GM21360 (cell line): ENCODE measurements at regions not wholly inside any gene's neighbourhood (a gene's known extent, or its start where the extent isn't known, plus 50 kb on each side); places are given as distances from the start of the nearest gene placed in this dataset.

Experiments used
- ATAC-seq: cut with Tn5 transposase; IDR thresholded peaks from one replicate; pipeline ENCODE4 v1.9.1; 2021; ENCODE audit warnings: mild to moderate bottlenecking, moderate library complexity; ENCODE audit not compliant: unreplicated experiment

DNA sequence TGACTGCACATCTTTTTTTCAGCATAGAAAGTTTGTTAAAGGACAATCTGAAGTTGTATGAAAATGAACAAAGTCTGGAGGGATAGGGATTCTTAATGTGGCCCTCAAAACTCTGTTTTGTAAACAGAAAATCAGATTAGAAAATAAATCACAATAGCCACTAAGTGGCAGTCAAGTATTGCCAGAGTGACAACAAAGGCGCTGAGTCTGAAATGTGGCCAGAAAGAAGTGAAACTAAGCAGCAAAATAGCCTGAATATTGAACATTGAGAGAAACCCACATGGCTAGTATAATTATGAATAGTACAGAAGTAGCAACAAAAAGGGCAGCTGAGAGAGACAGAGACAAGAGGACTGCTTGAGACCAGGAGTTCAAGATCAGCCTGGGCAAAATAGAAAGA lies 81.1 kb upstream of the CT45A1 start:
- peak; percentile 75 for ATAC-seq

DNA sequence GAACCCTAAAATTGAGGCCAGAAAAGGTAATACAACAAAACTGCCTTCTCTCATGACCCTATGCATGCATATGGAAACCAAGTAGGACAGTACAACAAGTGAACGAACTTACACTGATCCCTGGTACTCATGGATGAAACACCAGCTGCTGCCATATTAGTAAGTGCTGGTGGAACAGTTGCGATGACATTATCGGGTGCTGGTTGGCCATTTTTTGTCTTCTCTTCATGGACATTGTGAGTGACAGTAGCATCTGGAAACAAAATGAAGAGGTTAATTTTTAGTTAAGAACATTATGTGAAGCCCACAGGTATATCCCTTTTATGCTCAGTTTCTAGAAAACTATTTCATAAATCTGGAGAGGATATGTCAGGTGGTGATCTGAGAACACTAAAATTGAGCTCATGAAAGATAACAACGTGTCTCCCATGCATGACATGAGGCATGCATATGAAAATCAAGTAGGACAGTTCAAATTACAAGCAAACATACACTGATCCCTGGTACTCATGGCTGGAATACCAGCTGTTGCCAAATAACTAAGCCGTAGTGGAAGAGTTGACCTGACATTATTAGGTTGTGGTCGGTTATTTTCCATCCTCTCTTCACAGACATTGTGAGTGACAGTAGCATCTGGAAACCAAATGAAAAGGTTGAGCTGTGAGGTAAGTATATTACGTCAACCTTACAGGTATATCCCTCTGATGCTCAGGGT lies 74.2 kb upstream of the CT45A1 start:
- ATAC-seq: no peak

DNA sequence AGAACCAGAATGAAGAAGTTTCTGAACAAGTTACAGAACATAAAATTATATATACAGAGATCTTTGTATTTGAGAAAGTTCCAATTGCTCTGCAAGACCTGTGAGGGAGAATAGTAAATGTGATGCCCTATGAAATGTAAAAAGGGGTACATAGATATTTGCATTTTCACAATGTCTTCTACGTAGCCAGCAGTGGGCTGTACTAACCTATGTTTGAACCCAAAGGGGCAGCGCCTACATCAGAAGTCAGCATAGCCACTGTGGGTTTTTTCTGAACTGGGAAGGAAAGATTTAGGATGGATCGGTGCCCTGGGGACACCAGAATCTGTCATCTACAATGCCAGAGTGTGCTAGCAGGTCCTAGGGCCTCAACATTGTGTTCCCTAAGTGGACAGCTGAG lies 69.5 kb upstream of the CT45A1 start:
- ATAC-seq: no peak

DNA sequence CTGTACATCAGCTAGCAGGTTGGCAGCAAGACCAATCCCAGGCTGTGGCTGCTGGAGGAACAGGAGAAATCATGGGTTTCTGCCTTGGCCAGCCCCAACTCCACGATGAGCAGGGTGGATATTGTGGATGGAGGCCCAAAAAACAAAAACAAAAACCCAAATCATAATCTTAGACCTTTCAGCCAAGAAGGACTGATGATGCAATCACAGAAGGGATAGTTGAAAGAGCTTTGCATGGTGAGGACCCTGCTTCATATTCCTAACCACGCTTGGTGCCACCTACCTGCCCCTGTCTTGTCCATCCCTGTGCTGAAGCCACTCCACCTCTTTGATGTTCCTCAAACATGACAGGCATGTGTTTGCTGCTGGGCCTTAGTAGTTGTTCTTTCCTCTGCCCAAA lies 68.8 kb upstream of the CT45A1 start:
- no peak for ATAC-seq

DNA sequence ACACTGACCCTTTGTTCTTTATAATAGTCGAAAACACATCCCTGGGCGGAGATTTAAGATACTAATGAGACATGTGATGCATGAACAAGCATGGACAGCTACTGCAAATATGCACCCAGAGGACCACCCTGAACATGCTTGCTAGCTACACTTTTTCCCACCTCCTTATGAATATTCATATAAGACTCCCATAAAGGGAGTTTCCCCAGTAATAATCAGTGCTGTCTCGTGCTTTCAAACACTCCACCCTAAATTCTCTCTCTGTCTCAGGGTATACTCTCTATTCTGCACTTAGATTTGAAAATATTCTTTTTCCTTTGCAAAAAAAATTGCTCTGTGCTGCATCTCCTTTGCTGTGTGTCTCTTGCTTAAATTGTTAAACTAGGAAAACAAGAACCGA lies 64.4 kb upstream of the CT45A1 start:
- no peak for ATAC-seq

DNA sequence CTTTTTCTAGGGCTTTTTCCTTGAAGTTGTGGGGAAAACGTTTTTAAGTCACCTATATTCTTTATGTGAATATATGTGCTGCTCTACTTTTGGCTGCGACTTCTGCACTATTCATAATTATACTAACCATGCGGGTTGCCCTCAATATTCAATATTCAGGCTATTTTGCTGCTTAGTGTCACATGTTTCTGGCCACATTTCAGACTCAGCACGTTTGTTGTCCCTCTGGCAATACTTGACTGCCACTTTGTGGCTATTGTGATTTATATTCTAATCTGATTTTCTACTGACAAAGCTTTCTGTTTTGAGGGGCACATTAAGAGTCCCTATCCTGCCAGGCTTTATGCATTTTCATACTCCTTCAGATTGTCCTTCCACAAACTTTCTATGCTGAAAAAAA lies 63.9 kb upstream of the CT45A1 start:
- no peak for ATAC-seq

DNA sequence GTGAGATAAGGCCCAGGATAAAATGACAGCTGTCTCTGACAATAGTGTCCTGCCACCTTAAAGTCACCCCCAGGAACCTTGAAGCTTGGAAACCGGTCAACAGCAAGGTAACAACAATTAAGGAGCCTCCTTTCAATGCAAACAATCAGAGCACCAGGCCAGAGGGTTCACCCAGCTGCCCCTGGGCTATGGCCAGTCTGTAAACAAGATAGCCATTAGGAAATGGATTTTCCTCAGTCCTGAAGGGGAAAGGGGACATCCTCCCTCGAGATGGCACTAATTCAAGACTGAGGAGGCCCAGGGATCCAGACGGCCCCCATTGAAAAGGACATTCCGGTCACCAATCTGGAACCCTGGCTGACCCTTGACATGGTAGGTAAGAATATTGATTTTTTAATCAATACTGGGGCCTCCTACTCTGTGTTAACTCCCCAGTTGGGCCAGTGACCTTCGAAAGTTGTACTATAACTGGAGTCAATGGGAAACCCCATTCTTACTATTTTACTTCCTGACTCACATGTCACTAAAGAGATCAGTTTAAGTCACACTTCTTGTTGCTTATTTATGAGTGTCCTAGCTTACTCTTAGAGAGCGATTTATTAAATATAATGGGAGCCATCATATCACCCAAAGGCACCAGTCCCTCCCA lies 61.7 kb upstream of the CT45A1 start:
- no peak for ATAC-seq

DNA sequence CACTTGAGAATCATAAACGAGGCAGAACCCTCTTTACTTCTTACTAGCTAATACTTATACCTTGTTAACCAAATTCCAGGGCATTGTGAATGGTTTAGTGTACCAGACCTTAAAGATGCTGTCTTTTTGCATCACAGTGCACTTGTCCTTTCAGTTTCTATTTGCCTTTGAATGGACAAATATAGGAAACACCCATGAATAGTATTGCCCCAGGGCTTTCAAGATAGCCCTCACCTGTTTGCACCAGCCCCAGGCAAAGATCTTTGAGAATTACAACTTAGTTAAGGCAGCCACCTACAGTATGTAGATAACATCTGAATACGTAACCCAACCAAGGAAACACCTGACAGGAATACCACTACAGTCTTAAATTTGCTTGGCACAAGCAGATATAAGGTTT lies 60.8 kb upstream of the CT45A1 start:
- no peak for ATAC-seq

DNA sequence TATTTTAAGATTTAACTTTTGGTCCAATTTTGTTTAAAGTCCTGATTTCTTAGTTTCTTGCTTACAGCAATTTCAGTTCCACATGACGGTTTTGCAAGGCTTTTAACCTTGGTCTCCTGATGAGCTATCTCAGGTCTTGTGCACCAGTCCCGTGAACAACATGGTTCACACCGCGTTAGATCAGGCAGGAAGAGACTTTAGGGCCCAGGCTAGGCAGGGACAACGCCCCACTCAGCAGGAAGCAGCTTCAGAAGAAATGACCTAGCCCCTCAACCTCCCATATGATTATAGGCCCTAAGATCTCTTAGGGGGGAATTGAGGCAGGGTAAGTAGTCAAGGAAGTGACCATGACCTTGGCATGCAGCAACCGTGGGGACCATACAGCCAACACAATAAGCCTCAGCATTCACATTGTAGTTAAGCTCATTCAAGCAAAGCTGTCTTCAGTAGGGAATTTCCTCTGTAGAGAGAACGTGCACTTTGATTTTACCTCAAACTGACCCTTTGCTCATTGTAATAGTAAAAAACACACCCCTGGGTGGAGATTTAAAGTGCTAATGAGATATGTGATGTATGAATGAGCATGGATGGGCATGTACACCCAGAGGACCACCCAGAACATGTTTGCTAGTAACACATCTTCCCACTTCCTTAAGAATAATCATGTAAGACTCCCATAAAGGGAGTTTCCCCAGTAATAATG lies 55.3 kb upstream of the CT45A1 start:
- peak; percentile 54 for ATAC-seq
